CD4-positive, alpha-beta T cell treated with Interleukin-17A for 1 hour (primary cell): ENCODE measurements at regions not wholly inside any gene's neighbourhood (a gene's known extent, or its start where the extent isn't known, plus 50 kb on each side); places are given as distances from the start of the nearest gene placed in this dataset.

Experiments used
- DNase-seq: peaks from one replicate; pipeline ENCODE4 v3.0.0-alpha.2; 2020

DNA sequence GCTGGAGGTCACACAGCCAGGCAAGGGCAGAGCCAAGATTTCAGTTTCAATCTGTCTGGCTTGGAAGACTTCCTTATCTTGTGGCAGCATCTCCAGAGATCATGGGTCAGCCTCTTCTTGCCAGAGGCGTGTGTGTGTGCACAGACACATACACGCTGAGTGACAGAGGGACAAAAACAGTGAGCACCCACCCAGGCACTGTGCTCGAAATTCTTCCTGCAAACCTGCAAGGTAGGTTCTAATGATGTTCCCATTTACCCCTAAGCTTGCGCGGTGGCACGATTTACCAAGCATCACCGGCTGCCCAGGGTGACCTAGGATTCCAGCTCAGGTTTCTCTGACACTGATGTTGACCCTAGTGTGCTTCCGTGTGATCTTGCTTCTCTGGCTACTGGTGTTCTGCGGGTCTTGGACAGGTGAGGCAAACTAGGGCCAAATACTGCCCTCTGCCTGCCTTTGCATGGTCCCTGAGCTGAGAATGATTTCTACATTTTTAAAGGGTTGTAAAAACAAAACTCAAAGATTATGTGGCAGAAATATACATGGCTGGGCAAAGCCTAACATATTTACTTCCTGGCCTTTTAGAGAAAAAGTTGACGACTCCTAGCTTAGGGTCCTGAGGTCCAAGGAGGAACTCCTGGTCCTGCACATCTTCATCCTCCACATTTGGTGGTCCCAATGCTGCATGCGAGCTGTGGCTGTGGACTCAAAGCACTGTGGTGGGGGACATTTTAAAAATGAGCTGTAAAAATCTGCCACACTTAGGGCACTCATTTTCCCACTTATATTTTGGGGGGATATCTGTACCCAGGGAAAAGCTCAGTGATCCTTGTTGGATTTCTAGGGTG is 268.5 kb downstream of the RPS24 start:
- no peak for DNase-seq

DNA sequence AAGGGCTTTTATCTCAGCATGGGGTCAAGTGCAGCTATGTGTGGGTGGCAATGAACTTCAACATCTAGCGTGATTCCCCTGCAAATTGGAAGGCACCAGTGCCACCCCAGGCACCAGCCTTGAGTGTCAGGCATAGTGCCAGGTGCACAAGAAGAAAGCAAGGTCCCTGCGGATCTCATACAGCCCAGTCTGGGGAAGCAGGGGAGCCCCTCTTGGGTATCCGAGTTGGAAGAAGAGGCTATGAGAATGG is 269.0 kb downstream of the RPS24 start:
- DNase-seq, result no peak

DNA sequence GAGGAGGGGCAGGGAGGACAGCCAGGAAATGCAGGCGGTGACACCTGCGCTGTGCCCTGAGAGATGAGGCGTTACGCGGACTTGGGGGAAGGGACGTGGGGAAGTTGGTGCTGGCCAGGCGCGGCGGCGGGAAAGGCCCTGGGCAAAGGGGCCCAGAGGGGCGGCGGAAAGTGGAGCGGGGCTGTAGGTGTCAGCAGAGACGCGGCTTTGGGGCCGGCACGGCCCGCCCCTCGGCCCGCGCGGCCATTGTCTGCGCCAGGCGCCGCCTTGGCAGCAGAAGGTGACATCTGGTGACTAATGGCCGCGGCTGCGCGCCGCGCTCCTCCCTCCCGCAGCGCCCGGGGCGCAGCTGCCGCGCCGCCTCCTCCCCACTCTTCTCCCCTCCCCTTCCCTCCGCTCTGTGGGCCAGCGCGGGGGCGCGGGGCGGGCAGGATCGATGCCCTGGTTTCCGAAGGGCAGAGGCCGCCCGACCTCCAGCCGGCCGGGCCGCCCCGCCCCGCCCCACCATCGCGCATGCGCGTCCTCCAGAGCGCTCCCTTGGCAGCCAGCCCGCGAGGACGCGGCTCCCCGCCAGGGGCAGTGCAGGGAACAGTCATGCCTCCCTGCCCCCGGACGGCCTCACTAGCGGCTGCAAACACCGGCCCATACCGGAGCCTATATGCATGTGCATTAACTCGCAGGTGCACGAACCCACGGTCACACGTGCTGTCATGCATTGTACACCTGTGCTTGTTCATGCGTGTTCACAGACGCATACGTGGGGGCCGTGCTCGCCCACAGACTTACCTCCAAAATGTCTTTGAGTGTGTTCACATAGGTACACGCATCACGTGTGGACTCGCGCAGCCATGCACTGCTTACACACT is 269.6 kb downstream of the RPS24 start:
- DNase-seq, result peak; percentile 96

DNA sequence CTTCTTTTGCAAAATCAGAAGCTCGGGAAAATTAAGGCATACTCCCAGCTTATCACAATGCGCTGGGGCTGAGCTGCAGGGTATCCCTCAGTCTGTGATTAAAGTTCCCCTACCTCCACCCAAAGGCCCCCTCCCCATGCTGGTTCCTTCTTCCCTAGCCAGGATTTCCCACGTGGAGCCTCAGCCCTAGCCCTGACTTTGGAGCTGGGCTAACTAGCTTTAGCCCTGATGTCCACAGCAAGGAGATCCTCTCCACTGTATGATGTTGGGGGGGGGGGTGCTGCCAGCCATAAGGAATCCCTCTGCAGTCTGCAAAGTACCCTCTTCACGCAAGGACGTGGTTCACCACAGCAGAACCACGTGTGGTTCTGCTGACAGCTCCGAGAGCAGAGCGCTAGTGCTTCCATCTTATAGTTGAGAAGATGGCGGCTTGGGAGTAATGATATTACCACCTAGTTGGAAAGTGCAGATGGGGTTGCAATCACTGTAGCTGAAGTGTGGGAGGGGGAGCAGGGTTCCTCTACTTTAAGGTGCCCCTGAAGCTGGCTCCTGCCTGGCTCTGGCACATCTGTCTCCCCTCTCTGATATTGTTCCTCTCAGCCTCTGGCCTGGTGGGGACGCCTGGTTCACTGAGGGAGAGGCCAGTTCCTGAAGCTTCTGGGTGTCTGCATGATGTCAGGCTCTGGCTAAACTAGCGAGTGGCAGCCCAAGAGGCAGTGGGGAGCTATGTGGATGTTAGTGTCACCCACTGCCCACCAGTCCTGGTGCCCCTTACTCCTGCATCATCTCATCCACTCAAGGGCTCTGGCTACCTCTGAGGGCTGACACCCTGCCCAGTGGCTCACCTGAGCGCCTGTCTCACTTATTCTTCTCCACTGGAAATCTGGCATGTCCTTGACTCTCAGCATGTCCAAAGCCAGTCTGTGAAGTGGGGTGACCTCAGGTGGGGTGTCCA is 270.7 kb downstream of the RPS24 start:
- no peak for DNase-seq

DNA sequence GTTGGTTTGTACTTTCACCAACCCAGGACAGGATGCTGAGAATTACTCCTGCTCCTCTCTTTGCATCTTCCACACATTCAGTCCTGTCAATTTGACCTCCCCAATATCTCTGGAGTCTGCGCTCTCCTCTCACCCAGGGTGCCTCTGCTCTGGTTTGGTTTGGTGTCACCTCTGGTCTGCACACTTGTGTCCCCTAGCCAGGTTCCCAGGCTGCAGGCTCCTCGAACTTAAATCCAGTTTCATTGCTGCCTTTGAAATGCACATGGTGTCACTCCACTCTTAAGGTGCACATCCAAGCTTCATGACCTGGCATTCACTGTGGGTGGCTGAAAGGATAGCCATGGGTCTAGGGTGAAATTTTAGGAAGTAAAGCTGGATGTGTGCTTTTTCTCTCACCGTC is 271.6 kb downstream of the RPS24 start:
- DNase-seq, result no peak

DNA sequence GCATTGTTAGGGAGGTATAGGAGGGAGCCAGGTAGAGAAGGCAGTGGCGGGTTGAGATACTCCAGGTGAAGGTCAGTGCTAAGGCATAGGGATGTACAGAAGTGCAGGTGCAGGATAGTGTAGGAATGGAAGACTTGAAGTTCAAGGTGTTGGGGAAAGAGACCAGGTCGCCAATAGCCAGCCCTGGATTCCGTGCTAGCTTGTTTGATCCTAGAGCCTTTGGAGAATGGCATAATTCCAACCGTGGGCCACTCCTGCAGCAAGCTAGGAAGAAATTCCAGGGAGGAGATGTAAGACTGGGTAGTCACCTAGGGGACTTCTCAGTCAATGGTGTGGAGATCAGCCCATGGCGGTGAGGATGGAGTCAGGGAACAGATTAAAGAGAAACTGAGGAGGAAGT is 272.7 kb downstream of the RPS24 start:
- DNase-seq, result no peak

DNA sequence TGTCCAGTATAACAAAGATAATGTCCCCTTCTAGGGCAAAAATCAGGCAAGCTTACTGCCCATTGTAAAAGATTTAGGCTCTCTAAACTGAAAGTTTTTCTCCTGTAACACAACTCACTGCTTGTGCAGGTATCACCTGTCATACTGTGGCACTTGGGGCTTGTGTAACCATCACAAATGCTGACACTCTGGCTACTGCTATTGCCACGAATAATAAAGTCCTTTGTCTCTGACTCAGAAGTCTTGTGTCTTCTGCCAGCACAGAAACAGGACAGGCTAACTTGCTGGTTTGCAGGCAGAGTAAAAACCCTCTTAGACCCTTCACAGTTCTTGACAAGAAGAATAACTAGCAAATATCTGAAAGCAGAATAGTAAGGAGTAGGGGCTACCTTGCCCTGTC is 273.9 kb downstream of the RPS24 start:
- no peak for DNase-seq

DNA sequence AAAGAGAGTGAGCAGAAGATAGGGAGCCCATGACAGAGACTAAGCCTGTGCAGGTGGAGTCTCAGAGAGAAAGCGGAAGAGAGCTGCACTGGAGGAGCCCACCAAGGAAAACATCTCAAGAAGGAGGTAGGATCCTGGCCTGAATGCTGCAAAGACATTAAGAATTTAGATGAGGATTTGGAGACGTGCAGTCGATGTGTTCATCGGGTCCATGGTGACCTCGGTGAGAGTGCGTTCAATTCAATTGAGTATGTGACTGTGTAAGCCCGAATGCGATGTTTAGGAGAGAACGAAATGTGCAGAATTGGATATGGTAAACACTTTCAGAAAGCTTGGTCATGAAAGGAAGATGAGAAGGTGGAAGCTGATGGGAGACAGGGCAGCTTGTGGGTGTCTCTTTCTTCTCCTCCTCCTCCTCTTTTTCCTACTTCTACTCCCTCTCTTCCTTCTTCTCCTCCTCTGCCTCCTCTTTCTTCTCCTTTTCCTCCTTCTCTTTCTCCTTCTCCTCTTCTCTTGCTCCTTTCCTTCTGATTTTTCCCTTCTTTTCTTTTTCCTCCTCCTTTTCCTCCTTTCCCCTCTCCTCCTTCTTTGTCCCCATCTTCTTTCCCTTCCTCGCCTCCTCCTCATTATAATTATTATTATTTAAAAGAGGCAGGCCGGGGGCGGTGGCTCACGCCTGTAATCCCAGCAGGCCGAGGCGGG is 276.0 kb downstream of the RPS24 start:
- DNase-seq, result no peak

DNA sequence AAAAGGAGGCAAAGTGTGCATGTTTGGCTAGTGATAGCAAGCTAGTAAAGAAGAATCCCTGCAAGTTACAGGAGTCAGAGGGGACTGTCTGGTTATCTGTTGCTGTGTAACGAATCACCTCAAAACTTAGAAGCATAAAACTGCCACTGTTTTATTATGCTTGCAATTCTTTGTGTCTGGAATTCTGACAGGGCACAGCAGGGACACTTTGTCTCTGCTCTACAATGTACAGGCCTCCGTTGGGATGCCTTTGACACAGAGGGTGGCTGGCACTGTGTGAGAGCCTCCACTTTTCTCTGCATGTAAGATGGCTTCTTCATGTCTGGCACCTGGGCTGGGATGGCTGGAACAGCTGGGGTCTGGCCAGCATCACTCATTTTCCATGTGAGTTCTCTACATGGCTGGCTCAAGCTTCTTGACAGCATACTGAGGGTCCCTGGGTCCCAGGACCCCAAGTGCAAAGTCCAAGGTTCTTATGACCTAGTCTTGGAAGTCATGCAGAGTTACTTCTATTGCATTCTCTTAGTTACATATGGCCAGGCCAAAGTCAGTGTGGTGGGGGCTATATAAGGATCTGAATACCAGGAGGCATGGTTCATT is 276.9 kb downstream of the RPS24 start:
- DNase-seq, result no peak

DNA sequence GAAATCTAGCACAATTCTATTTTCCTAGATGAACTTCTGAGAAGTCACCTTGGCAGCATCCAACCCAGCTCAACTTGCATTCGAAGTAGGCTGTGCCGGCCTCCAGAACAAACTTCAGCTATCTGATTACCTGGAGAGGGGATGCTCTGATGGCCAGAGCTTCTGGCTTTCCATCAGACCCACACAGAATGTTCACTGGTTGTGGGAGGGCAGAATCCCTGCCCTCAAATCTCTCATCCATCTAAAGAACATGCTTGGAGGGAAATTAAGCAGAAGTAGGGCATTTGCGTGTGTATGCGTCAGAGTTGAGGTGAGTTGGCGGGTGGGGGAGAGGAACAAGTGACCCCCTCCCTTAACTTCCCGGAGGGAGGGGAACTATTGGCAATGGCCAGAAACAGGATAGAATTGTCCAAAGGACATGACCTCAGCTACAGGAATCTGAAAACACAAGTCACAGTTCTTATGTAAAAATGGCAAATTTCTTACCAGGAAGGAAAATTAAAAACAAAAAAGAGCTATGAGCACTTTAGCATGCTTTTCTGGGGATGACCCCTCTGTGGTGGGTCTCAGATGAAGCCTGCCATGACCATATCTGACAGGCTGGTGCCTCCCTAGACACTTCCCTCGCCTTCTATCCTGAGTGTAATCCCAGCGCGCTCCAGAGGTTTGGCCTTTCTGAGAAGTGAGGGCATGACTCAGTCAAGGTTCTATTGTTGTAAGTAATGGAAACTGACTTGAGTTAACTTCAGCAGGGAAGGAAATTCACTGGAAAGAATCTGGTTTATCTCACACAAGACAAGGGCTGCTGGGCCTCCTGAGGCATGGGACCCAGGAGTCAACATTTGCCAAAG is 278.8 kb downstream of the RPS24 start:
- DNase-seq, result no peak

DNA sequence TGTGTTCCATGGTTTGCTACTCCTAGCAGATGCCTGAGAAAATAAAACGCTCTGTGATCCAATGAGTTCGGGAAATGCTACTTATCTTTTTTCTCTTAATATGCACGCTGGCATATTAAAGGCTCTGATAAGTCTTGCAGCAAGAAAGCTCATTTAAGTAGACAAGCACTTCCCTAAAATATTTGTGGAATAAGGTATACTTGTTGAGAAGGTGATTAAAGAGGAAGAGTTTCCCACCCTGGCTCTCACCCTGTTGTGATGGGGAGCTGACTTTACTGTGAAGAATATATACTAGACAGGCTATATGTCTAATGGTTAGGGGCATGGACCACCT is 279.4 kb downstream of the RPS24 start:
- DNase-seq, result no peak

DNA sequence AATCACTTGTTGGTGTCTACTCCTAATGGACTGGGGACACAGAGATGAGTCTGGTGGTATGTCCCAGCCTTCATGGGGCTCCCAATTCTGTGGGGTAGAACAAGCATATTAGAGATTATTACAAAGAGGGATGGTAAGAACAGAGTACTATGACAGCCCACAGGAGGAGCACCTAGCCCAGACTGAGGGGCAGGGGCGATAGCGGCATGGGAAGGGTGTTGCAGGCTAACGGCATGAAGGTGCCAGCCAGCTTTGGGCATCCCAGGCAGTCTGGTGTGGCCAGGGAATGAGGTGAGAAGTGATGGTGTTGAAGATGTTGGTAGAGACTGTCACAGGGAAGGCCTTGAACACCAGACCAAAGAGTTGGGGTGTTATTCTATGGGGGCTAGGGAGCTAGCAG is 280.0 kb downstream of the RPS24 start:
- no peak for DNase-seq

DNA sequence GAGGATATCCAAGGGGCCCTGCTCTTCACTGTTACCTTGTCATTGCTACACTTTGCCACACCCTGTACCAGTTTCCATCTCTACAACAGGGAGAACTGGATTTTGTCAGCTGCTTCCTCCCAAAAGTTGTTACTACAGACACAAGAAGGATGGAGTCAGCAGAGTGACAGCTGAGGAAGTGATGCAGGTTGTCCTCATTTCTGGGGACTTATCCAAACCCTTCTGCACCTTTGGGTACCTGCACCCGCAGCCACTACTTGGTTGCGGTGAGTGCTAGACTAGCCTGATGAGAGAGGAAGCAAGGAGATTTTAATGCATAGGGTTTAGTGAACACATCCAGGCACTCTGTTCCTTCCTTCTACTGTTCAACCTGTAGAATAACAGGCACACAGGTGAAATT is 281.0 kb downstream of the RPS24 start:
- no peak for DNase-seq

DNA sequence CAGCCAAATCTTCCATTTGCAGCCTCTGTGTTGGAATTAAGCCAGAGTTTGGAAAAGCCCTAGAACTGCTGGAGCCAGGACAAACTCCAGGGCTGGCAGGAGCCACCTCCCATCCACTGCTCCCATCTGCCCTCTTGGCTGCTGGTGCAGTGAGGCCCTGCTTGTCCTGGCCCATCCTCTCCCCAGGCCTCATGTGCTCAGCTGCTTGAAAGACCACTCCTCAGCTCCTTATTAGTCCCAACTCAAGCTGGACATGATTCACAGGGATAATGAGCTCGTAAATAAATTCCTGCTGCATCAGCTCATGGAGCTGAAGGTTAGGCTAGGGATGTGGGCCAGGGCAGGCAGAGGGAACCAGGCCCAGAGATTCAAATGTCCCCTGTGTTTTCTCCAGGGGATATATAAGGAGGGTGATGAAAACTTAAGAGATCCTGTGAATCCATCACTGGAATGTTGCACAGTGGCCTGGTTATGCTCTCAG is 282.8 kb downstream of the RPS24 start:
- DNase-seq, result no peak

DNA sequence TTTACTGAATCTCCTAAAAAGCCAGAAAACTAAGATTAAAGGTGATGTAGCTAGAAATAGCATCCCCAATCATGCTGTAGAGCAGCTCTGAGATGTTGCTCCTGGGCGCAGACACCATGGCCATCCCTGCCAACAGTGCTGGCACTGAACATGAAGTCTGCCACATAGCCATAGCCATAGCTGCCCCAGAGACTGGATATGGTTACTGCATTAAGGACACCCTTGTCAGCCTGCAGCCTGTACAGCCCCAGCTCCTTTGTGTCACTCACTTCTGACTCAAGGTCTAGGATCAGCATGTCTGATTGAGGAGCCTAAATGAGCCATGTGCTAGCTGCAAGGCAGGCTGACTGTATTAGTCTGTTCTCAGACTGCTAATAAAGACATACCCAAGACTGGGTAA is 284.6 kb downstream of the RPS24 start:
- DNase-seq, result no peak

DNA sequence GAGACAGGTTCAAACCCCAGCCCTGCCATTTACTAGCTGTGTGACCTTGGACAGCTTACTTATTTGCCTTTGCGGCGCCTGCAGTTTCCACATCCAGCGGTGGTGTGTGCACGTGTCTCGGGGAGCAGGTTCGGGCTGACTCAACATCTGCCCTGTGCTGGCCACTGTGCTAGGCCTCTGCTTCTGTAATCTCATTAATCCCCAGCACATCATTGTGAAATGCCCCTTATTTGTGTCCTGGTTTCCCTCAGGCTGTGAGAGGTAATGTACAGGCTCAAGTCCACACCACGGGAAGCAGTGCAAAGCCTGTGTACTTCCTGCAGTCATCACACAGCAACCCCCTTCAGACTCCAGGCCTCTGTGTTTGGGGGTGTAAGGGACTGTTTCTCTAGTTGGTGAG is 285.7 kb downstream of the RPS24 start:
- DNase-seq, result no peak

DNA sequence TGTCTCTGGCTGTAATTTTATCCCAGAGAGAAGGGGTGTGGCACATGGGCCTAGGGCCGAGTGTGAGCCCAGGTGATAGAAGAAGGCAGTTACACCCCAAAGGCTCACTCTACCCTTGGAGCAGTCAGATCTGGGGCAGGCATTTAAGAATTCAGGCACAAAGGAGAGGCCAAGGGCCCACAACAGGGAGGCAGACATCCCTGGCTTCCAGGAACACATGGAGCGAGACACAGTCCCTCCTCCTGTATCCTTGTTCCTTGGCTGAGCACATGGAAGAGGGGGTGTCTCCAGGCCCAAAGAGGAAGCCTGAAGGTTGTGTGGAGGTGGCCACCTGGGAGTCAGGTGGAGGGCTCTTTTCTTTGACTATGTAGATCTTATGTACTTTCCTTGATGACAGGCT is 286.2 kb downstream of the RPS24 start:
- DNase-seq, result no peak

DNA sequence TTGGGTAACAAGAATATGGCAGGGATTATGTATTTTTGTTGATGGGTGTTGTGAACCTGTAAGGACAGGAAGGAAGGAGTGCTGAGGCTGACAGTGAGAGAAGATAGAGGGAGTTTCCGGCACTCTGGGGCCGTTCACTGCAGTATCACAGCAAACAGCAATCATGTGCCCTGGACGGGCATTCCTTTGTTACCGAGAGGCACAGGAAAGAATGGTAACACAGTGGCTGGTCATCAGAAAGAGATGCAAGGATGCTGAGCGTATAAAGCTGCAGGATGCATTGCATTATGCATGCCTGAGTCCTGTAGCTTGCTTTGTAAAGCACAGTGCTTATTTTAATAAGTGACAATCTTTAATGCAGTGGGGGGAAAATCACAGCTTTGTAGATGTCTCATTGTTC is 286.8 kb downstream of the RPS24 start:
- DNase-seq, result no peak

DNA sequence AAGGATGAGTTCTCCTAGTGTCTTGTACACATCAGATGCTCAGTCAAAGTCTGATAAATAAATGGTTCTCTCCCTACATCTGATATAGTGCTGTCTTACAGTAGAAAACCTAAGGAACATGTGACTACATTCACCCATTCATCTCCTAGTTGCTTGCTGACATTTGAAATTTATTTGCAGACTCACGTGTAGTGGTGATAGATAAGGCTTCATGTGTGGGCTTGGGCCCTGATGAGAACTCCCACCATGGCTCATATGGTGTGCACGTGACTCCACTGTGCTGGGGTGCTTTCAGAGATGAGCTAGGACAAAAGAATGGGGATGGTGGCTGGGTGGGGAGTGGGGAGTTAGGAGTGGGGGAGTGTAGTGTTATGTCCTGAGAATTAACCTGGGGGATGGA is 287.3 kb downstream of the RPS24 start:
- no peak for DNase-seq

DNA sequence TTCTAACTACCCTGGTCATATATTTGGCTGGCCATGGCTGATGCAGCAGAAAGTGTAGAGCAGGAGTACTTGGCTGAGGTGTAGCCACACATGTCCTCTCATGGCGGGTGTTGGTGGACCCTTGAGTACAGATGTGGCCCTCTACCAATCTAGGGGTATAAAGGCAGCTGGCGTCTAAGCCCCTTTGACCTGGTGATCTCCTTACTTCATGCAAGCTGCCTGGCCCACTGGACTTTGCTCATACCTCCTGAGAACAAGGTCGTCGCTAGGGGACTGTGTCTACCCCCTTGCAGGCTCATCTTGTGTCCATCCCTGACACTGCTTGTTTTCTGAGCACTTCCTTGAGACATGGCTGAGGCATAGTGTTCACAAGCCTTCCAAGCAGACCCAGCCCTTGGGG is 287.8 kb downstream of the RPS24 start:
- no peak for DNase-seq

DNA sequence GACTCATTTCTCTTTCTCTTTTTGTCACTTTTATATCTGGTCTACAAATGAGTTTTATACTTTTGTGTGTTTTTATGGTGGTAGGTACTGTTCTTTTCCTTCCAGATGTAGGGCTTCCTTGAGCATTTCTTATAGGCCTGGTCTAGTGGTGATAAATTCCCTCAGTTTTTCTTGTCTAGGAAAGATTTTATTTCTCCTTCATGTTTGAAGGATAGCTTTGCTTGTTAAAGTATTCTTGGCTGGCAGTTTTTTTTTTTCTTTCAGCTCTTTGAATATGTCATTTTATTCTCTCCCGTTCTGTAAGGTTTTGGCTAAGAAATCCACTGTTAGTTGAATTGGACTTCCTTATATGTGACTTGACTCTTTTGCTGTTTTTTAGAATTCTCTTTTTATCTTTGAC is 292.7 kb downstream of the RPS24 start:
- no peak for DNase-seq
